ENCODE measurements at regions not wholly inside any gene's neighbourhood (a gene's known extent, or its start where the extent isn't known, plus 50 kb on each side); places are given as distances from the start of the nearest gene placed in this dataset.

DNA sequence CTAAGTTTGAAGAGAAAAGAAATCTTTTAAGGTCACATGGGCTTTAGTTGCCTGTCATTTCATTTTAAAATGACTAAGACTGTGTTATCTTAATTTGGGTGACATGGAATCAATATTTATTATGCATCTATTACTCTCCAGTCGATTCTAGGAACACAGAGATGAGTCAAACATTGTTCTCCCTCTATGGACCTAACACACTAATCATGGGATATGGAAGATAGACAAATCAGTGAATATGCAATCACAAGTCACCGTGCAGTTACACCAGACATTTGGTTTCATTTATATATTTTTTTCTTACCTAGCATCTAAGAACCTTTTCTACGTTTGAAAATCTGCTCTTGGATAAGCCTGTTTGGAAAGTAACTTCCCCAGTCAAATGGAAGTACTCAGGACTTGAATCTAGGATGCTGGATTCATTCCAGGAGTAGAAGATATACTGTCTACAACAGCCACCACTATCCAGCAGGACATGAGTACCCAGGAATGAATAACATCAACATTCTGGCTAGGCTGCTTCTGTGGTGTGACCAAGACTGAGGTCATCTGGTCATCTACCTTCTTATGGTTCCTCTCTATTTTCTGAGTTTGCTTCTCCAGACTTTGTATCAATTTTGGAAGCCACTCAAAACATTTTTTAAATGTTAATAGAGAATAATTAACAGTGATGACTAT lies 902.9 kb upstream of the LRRN3 start:
- no peak for TF ChIP-seq CTCF (IDR thresholded peaks at IDR 0.05 in 4 of 5, conservative IDR thresholded peaks at IDR 0.05 in 1 of 5)
- TF ChIP-seq POLR2A (IDR thresholded peaks at IDR 0.05) = no peak
